ENCODE measurements at regions not wholly inside any gene's neighbourhood (a gene's known extent, or its start where the extent isn't known, plus 50 kb on each side); places are given as distances from the start of the nearest gene placed in this dataset.

- DNase-seq (ENCODE audit: low read depth), result no peak
Observed at GRCh38 chr12:67590149-67590790, 58.3 kb upstream of the DYRK2 start.

- DNase-seq (ENCODE audit: low read depth), result no peak
Observed at GRCh38 chr12:67592228-67593011, 56.1 kb upstream of the DYRK2 start.

DNA sequence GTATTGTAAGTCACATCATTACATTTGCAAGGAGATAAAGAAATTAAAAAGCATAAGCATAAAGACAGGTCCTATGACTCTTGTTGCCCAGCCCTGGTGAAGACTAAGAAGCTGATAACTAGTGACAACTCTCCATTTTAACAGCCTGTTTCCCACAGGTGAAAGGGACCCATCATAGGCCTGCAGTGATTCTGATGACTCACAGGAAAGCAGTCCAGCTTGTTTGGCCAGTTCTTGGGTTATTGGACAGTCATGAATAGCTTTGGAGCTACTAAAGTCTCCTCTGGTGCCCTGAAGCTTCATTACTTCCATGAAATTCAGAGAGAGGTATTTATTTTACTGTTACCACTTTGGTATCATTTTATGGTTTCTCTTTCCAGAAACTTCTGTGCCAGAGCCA lies 55.5 kb upstream of the DYRK2 start:
- DNase-seq (ENCODE audit: low read depth), result no peak

DNA sequence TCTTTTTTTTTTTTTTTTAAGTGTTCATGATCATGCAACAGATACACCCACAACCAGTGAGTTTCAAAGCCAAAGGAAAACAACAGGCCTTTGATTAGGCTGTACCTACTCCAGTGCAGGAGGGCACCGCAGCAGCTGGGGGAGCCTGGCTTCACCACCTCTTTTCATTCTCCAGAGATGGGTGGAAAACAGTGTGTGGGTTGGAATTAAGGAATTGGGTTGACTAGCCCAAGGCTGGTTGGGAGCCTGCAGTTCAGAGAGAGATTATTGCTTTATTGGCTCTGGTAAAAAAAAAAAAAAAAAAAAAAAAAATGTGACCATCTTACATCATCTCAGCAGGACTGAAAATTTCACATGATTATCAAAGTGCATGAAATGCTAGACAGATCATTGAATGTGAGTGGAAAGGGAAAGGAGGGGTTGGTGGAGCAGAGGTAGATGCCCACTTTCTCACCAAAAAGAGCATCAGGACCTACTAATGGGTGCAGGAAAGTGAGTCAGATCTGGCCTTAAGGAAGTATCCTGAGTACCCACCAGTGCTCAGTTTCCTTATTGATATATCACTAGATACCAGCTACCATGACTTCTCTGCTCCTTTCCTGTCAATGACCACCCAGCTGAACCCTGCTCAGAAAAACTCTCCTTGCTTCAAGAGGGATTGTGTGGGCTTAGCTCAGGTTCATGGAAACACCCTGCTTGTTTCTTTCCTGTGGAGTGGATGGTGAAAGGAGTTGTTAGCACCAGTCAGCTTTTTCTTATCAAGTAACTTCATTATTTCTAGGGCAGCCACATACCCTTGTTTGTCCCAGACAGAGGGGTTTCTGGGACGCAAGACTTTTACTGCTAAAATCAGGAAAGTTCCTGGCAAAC lies 54.8 kb upstream of the DYRK2 start:
- no peak for DNase-seq (ENCODE audit: low read depth)

- DNase-seq (ENCODE audit: low read depth), result no peak
Observed at GRCh38 chr12:67594888-67595287, 53.7 kb upstream of the DYRK2 start.

GRCh38 chr12:67595365-67595764 lies 53.2 kb upstream of the DYRK2 start:
- DNase-seq (ENCODE audit: low read depth), result no peak

GRCh38 chr12:67598598-67598997 lies 49.9 kb upstream of the DYRK2 start:
- DNase-seq (ENCODE audit: low read depth), result no peak
